22Rv1 (cell line): ENCODE measurements at regions not wholly inside any gene's neighbourhood (a gene's known extent, or its start where the extent isn't known, plus 50 kb on each side); places are given as distances from the start of the nearest gene placed in this dataset.
"Not testable (repeated sequence)": the region's sequence is repeated elsewhere in the genome, so short reads cannot be mapped to it uniquely, and the experiment has no call there.

ENCODE experiments used
- ZFX ChIP-seq: fragments of 450-650 bp; IDR thresholded peaks from 2 replicates; pipeline ENCODE4 v1.6.1; 2017; ENCODE audit warnings: antibody characterized with exemption, borderline replicate concordance
- TF ChIP-seq, protein P1 (sequence below): fragments of 450-650 bp; IDR thresholded peaks from 2 replicates; pipeline ENCODE4 v1.5.1; 2017; ENCODE audit warnings: mild to moderate bottlenecking

DNA sequence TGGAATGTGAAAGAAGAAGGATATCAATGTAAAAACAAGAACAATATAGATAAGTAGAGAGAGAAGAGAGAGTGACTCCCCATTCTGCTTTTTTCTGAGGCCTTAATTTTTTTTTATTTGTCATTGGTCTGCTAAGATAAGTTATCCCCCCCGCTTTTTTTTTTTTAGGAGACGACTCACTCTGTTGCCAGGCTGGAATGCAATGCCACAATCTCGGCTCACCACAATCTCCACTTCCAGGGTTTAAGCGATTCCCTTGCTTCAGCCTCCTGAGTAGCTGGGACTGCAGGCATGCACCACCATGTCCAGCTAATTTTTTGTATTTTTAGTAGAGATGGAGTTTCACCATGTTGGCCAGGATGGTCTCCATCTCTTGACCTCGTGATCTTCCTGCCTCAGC is 677.0 kb downstream of the MAFB start:
- TF ChIP-seq, protein P1, sequence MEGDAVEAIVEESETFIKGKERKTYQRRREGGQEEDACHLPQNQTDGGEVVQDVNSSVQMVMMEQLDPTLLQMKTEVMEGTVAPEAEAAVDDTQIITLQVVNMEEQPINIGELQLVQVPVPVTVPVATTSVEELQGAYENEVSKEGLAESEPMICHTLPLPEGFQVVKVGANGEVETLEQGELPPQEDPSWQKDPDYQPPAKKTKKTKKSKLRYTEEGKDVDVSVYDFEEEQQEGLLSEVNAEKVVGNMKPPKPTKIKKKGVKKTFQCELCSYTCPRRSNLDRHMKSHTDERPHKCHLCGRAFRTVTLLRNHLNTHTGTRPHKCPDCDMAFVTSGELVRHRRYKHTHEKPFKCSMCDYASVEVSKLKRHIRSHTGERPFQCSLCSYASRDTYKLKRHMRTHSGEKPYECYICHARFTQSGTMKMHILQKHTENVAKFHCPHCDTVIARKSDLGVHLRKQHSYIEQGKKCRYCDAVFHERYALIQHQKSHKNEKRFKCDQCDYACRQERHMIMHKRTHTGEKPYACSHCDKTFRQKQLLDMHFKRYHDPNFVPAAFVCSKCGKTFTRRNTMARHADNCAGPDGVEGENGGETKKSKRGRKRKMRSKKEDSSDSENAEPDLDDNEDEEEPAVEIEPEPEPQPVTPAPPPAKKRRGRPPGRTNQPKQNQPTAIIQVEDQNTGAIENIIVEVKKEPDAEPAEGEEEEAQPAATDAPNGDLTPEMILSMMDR = not testable (repeated sequence)
- TF ChIP-seq ZFX = not testable (repeated sequence)
